Small intestine (tissue), 7 donors: ENCODE measurements at regions not wholly inside any gene's neighbourhood (a gene's known extent, or its start where the extent isn't known, plus 50 kb on each side); places are given as distances from the start of the nearest gene placed in this dataset.

Experiments
- DNase-seq, 2 donors: peaks; one replicate each; pipeline versions ENCODE4 v3.0.0 to v3.0.0-alpha.2; 2013
- FAIRE-seq: peaks from 2 replicates; lab custom pipeline; 2012; peaks lifted over from hg19 to GRCh38; lab: Jason Lieb, UNC
- H3K27ac ChIP-seq, 3 donors: one replicate each; pipeline ENCODE4 v1.5.1; 2013; ENCODE audit warnings: low read length in 2 of 3, mild to moderate bottlenecking in 2 of 3, control low read depth in 1 of 3, inconsistent platforms in 1 of 3, low read depth in 1 of 3, moderate library complexity in 1 of 3
- H3K27me3 ChIP-seq, 3 donors: one replicate each; pipeline ENCODE4 v1.6.1; 2013; ENCODE audit warnings: low read length in 3 of 3, inconsistent platforms in 1 of 3; ENCODE audit not compliant: control insufficient read depth in 3 of 3, insufficient read depth in 3 of 3
- H3K36me3 ChIP-seq, 3 donors: one replicate each; pipeline ENCODE4 v1.6.1; 2013; ENCODE audit warnings: low read length in 3 of 3, inconsistent platforms in 1 of 3, low read depth in 1 of 3, mild to moderate bottlenecking in 1 of 3, moderate library complexity in 1 of 3; ENCODE audit not compliant: control insufficient read depth in 3 of 3, insufficient read depth in 2 of 3
- H3K4me1 ChIP-seq, 3 donors: one replicate each; pipeline ENCODE4 v1.6.1; 2013; ENCODE audit warnings: low read length in 2 of 3, inconsistent platforms in 1 of 3, low read depth in 1 of 3, mild to moderate bottlenecking in 1 of 3, moderate library complexity in 1 of 3; ENCODE audit not compliant: control insufficient read depth in 3 of 3, insufficient read depth in 2 of 3
- H3K4me3 ChIP-seq, 3 donors: one replicate each; pipeline ENCODE4 v1.5.1; 2013; ENCODE audit warnings: low read length in 3 of 3, control low read depth in 1 of 3, inconsistent platforms in 1 of 3, low read depth in 1 of 3, mild to moderate bottlenecking in 1 of 3, moderate library complexity in 1 of 3
- H3K9me3 ChIP-seq, 2 donors: one replicate each; pipeline ENCODE4 v1.6.1; 2013; ENCODE audit warnings: low read depth in 1 of 2, low read length in 1 of 2; ENCODE audit not compliant: control insufficient read depth in 2 of 2, insufficient read depth in 1 of 2
- WGBS, 3 donors: extraction: QIAGEN DNeasy Blood & Tissue Kit; methylation state at CpG; one replicate each; pipeline ENCODE4 v1.1.7; 2013; 5-methylcytosine and 5-hydroxymethylcytosine counted together
- donor health status: healthy with polysubstance abuse.
- donor health status: control.
- donor health status: control.
- donor health status: Bipolar disorder and iron deficiency.
- donor health status: healthy.

DNA sequence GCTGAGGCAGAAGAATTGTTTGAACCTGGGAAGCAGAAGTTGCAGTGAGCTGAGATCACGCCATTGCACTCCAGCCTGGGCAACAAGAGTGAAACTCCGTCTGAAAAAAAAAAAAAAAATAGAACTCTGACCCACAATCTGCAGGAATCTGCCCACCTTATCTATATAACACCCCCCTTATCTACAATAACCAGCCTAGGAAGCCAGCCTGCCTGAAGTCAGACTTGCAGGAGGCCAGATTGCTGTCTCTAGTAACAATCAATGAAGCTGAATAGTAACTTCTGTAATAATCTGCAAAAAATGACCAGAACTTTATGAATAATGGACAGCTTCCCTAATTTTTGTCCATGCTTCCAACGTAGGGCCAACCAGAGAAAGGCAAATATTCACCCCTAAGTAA is 352.5 kb downstream of the CD83 start:
- Histone ChIP-seq H3K27ac (no peak overlapping the region), H3K4me1 (no peaks in the 10 kb centered on the region), H3K27me3 (no peaks in the 10 kb centered on the region), H3K36me3 (no peaks in the 10 kb centered on the region), H3K4me3 (no peak overlapping the region), H3K9me3 (peaks cover 0 to 21% of the 10 kb centered on the region in 2 donors)
- DNase-seq (peak in 1 of 2 donors; percentile 57), FAIRE-seq (no peak)
- 41 to 67% (median 53%) methylated on average over 3 of the region's 3 CpGs for WGBS, 3 donors

GRCh38 chr6:14470671-14471070 is 353.1 kb downstream of the CD83 start:
- H3K27me3 ChIP-seq, result no peaks in the 10 kb centered on the region
- H3K27ac ChIP-seq, result no peak overlapping the region
- FAIRE-seq (no peak), DNase-seq (peak in 1 of 2 donors; percentile 28)
- no peaks in the 10 kb centered on the region for H3K4me1 ChIP-seq
- no peaks in the 10 kb centered on the region for H3K36me3 ChIP-seq
- 78 to 84% (median 81%) methylated on average over 3 of the region's 3 CpGs for whole genome bisulfite sequencing, 3 donors
- H3K9me3 ChIP-seq, result peaks cover 0 to 21% of the 10 kb centered on the region in 2 donors
- no peak overlapping the region for H3K4me3 ChIP-seq

DNA sequence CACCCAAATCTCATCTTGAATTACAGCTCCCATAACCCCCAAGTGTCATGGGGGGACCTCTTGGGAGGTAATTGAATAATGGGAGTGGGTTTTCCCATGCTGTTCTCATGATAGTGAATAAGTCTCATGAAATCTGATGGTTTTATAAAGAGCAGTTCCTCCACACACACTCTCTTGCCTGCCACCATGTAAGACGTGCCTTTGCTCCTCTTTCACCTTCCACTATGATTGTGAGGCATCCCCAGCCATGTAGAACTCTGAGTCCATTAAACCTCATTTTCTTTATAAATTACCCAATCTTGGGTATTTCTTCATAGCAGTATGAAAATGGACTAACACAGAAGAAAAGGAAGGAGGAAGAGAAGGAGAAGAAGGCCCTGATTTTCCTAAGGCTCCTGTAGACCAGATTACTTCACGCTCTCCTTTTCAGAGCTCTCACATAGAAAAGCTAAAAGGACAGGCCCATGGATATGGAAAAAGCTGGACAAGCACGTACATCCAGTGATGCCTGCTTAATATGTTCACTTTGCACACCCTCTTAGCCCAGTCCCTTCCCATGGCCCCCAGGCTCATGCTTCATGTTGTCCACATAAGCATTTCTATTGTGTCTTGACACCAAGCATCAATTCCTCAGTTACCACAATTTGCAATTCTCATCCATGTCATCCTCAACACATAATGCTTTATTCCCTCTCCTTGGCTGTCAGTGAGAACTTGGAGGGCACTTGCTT is 354.8 kb downstream of the CD83 start:
- Histone ChIP-seq H3K4me3 (no peak overlapping the region), H3K4me1 (peaks cover 0 to 5% (median 0%) of the 10 kb centered on the region in 3 donors), H3K9me3 (peaks cover 0 to 21% of the 10 kb centered on the region in 2 donors), H3K27me3 (no peaks in the 10 kb centered on the region), H3K36me3 (no peaks in the 10 kb centered on the region), H3K27ac (no peak overlapping the region)
- DNase-seq, result no peak
- WGBS, 3 donors, result 85 to 97% (median 95%) methylated on average over 3 of the region's 3 CpGs
- FAIRE-seq, result no peak

GRCh38 chr6:14472986-14473337 is 355.4 kb downstream of the CD83 start:
- no peak overlapping the region for H3K4me3 ChIP-seq
- DNase-seq, result no peak
- FAIRE-seq, result no peak
- 72 to 89% (median 86%) methylated on average over 9 of the region's 9 CpGs for WGBS, 3 donors
- no peak overlapping the region for H3K27ac ChIP-seq
- no peaks in the 10 kb centered on the region for H3K36me3 ChIP-seq
- no peaks in the 10 kb centered on the region for H3K27me3 ChIP-seq
- H3K9me3 ChIP-seq, result peaks cover 0 to 21% of the 10 kb centered on the region in 2 donors
- H3K4me1 ChIP-seq, result peaks cover 0 to 9% (median 2%) of the 10 kb centered on the region in 3 donors

- WGBS, 3 donors, result 77 to 90% (median 86%) methylated on average over 2 of the region's 2 CpGs
- no peaks in the 10 kb centered on the region for H3K27me3 ChIP-seq
- H3K4me3 ChIP-seq, result no peak overlapping the region
- H3K4me1 ChIP-seq, result peaks cover 0 to 9% (median 2%) of the 10 kb centered on the region in 3 donors
- no peaks in the 10 kb centered on the region for H3K36me3 ChIP-seq
- no peak overlapping the region for H3K27ac ChIP-seq
- FAIRE-seq, result no peak
- peaks cover 0 to 9% of the 10 kb centered on the region in 2 donors for H3K9me3 ChIP-seq
- no peak for DNase-seq
Measured at GRCh38 chr6:14474816-14475215, 357.2 kb downstream of the CD83 start.

DNA sequence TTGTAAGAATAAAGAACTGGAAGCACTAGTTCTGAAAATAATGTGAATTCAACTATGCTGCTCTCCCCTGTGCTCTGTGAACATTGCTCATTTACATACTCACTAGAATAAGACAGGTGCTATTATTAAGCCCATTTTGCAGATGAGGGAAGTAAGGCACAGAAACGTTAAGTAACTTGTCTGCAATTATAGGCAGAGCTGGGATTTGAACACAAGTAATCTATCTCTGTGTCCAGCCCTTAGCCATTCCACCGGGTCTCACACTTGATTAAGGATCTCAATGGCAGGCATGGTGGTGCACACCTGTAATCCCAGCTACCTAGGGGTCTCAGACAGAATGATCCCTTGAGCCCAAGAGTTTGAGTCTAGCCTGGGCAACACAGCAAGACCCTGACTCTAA is 357.7 kb downstream of the CD83 start:
- FAIRE-seq (no peak), DNase-seq (no peak)
- H3K9me3 ChIP-seq, result peaks cover 0 to 6% of the 10 kb centered on the region in 2 donors
- no peak overlapping the region for H3K4me3 ChIP-seq
- no peaks in the 10 kb centered on the region for H3K27me3 ChIP-seq
- WGBS, 3 donors, result 49 to 81% (median 74%) methylated on average over 2 of the region's 2 CpGs
- peaks cover 0 to 9% (median 2%) of the 10 kb centered on the region in 3 donors for H3K4me1 ChIP-seq
- H3K36me3 ChIP-seq, result no peaks in the 10 kb centered on the region
- H3K27ac ChIP-seq, result no peak overlapping the region

- WGBS, 3 donors, result 28 to 31% (median 31%) methylated on average over 12 of the region's 12 CpGs
- H3K9me3 ChIP-seq, result no peaks in the 10 kb centered on the region
- FAIRE-seq, result no peak
- peak; percentile 30 to 77 for DNase-seq
- H3K27ac ChIP-seq, result peak overlapping the region in 2 of 3 donors; percentile 81
- no peaks in the 10 kb centered on the region for H3K27me3 ChIP-seq
- H3K4me3 ChIP-seq, result no peak overlapping the region
- no peaks in the 10 kb centered on the region for H3K36me3 ChIP-seq
- H3K4me1 ChIP-seq, result peaks cover 0 to 9% (median 2%) of the 10 kb centered on the region in 3 donors
Measured at GRCh38 chr6:14476793-14477531, 359.4 kb downstream of the CD83 start.

DNA sequence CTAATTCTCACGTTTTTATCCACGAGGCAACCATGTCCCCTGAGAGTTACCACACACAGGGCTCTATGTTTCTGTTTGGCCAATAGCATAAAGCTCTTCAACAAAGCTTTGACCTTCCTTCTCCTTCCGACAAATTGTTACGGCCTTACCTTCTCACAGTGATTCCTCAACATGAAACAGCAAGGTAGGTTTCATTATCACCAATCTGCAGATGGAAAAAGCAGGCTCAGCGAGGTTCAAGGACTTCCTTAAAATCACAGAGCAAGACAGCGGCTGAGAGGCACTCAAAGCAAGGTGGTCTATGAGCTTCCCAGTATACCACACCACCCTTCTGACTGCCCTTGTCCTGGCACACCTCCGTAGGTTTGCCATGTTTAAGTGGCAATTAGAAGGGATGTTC is 360.0 kb downstream of the CD83 start:
- H3K4me1 ChIP-seq, result peaks cover 0 to 9% (median 2%) of the 10 kb centered on the region in 3 donors
- H3K36me3 ChIP-seq, result no peaks in the 10 kb centered on the region
- WGBS, 3 donors, result 71 to 84% (median 71%) methylated on average over 7 of the region's 7 CpGs
- H3K9me3 ChIP-seq, result no peaks in the 10 kb centered on the region
- H3K27me3 ChIP-seq, result no peaks in the 10 kb centered on the region
- FAIRE-seq, result no peak
- DNase-seq, result no peak
- H3K27ac ChIP-seq, result peak overlapping the region in 2 of 3 donors; percentile 81
- no peak overlapping the region for H3K4me3 ChIP-seq
